ENCODE measurements at regions not wholly inside any gene's neighbourhood (a gene's known extent, or its start where the extent isn't known, plus 50 kb on each side); places are given as distances from the start of the nearest gene placed in this dataset.

- Histone ChIP-seq H3K27me3 (no peaks in the 10 kb centered on the region), H3K4me1 (no peaks in the 10 kb centered on the region), H3K36me3 (no peaks in the 10 kb centered on the region), H3K4me3 (no peak overlapping the region), H3K27ac (no peak overlapping the region), H3K9me3 (no peaks in the 10 kb centered on the region)
- intact Hi-C loops (cut with DNase I; ENCODE audit: low total_unique reads), result no loop called here
- TF ChIP-seq CTCF (IDR thresholded peaks at IDR 0.05), result no peak
- DNase-seq, result no peak
These were observed 78.2 kb upstream of the CST7 start for GRCh38 chr20:24870881-24871280.

GRCh38 chr20:24871480-24872213 lies 77.4 kb upstream of the CST7 start:
- intact Hi-C loops (cut with DNase I; ENCODE audit: low total_unique reads), result no loop called here
- H3K4me1 ChIP-seq, result no peaks in the 10 kb centered on the region
- no peak for DNase-seq
- no peak overlapping the region for H3K4me3 ChIP-seq
- no peak overlapping the region for H3K27ac ChIP-seq
- no peaks in the 10 kb centered on the region for H3K9me3 ChIP-seq
- H3K36me3 ChIP-seq, result no peaks in the 10 kb centered on the region
- no peaks in the 10 kb centered on the region for H3K27me3 ChIP-seq
- no peak for TF ChIP-seq CTCF (IDR thresholded peaks at IDR 0.05)

GRCh38 chr20:24872291-24873024 lies 76.6 kb upstream of the CST7 start:
- Histone ChIP-seq H3K27ac (no peak overlapping the region), H3K4me3 (no peak overlapping the region), H3K4me1 (no peaks in the 10 kb centered on the region), H3K9me3 (no peaks in the 10 kb centered on the region), H3K36me3 (no peaks in the 10 kb centered on the region), H3K27me3 (no peaks in the 10 kb centered on the region)
- no peak for TF ChIP-seq CTCF (IDR thresholded peaks at IDR 0.05)
- no peak for DNase-seq
- intact Hi-C loops (cut with DNase I; ENCODE audit: low total_unique reads), result no loop called here

- no peaks in the 10 kb centered on the region for H3K36me3 ChIP-seq
- H3K9me3 ChIP-seq, result no peaks in the 10 kb centered on the region
- TF ChIP-seq CTCF (IDR thresholded peaks at IDR 0.05), result no peak
- no peaks in the 10 kb centered on the region for H3K27me3 ChIP-seq
- no peaks in the 10 kb centered on the region for H3K4me1 ChIP-seq
- H3K27ac ChIP-seq, result no peak overlapping the region
- H3K4me3 ChIP-seq, result no peak overlapping the region
- DNase-seq, result no peak
- intact Hi-C loops (cut with DNase I; ENCODE audit: low total_unique reads), result no loop called here
These were observed 75.9 kb upstream of the CST7 start for GRCh38 chr20:24873025-24873620.

GRCh38 chr20:24875078-24875477 lies 74.0 kb upstream of the CST7 start:
- no peak for DNase-seq
- intact Hi-C loops (cut with DNase I; ENCODE audit: low total_unique reads), result no loop called here
- no peaks in the 10 kb centered on the region for H3K27me3 ChIP-seq
- no peaks in the 10 kb centered on the region for H3K9me3 ChIP-seq
- H3K36me3 ChIP-seq, result no peaks in the 10 kb centered on the region
- no peak overlapping the region for H3K4me3 ChIP-seq
- no peak for TF ChIP-seq CTCF (IDR thresholded peaks at IDR 0.05)
- H3K27ac ChIP-seq, result no peak overlapping the region
- no peaks in the 10 kb centered on the region for H3K4me1 ChIP-seq
